ENCODE measurements at regions not wholly inside any gene's neighbourhood (a gene's known extent, or its start where the extent isn't known, plus 50 kb on each side); places are given as distances from the start of the nearest gene placed in this dataset.

GRCh38 chr5:147170603-147171002 is 64.2 kb upstream of the STK32A start:
- H3K4me3 ChIP-seq (ENCODE audit: low read depth, low read length), result no peak overlapping the region
- TF ChIP-seq CTCF (conservative IDR thresholded peaks at IDR 0.05; ENCODE audit: low read depth, low read length), result no peak
- no peak for DNase-seq (ENCODE audit: low read depth)

- H3K4me3 ChIP-seq (ENCODE audit: low read depth, low read length), result no peak overlapping the region
- no peak for TF ChIP-seq CTCF (conservative IDR thresholded peaks at IDR 0.05; ENCODE audit: low read depth, low read length)
- no peak for DNase-seq (ENCODE audit: low read depth)
Observed at GRCh38 chr5:147174671-147175265, 60.1 kb upstream of the STK32A start.

- no peak overlapping the region for H3K4me3 ChIP-seq (ENCODE audit: low read depth, low read length)
- TF ChIP-seq CTCF (conservative IDR thresholded peaks at IDR 0.05; ENCODE audit: low read depth, low read length), result no peak
- no peak for DNase-seq (ENCODE audit: low read depth)
Observed at GRCh38 chr5:147175516-147176097, 59.2 kb upstream of the STK32A start.

- TF ChIP-seq CTCF (conservative IDR thresholded peaks at IDR 0.05; ENCODE audit: low read depth, low read length), result no peak
- H3K4me3 ChIP-seq (ENCODE audit: low read depth, low read length), result no peak overlapping the region
- no peak for DNase-seq (ENCODE audit: low read depth)
Observed at GRCh38 chr5:147176422-147176821, 58.4 kb upstream of the STK32A start.

- no peak overlapping the region for H3K4me3 ChIP-seq (ENCODE audit: low read depth, low read length)
- TF ChIP-seq CTCF (conservative IDR thresholded peaks at IDR 0.05; ENCODE audit: low read depth, low read length), result no peak
Observed at GRCh38 chr5:147177125-147177840, 57.5 kb upstream of the STK32A start.

GRCh38 chr5:147179562-147180147 is 55.2 kb upstream of the STK32A start:
- no peak for DNase-seq (ENCODE audit: low read depth)
- TF ChIP-seq CTCF (conservative IDR thresholded peaks at IDR 0.05; ENCODE audit: low read depth, low read length), result no peak

More at GRCh38 chr5:147177125-147177840, 57.5 kb upstream of the STK32A start:
- peak; percentile 55 for DNase-seq (ENCODE audit: low read depth)

More at GRCh38 chr5:147179562-147180147, 55.2 kb upstream of the STK32A start:
- no peak overlapping the region for H3K4me3 ChIP-seq (ENCODE audit: low read depth, low read length)

Measured in epithelial cell of proximal tubule (primary cell).